ENCODE measurements at regions not wholly inside any gene's neighbourhood (a gene's known extent, or its start where the extent isn't known, plus 50 kb on each side); places are given as distances from the start of the nearest gene placed in this dataset.

- TF ChIP-seq, protein P1, sequence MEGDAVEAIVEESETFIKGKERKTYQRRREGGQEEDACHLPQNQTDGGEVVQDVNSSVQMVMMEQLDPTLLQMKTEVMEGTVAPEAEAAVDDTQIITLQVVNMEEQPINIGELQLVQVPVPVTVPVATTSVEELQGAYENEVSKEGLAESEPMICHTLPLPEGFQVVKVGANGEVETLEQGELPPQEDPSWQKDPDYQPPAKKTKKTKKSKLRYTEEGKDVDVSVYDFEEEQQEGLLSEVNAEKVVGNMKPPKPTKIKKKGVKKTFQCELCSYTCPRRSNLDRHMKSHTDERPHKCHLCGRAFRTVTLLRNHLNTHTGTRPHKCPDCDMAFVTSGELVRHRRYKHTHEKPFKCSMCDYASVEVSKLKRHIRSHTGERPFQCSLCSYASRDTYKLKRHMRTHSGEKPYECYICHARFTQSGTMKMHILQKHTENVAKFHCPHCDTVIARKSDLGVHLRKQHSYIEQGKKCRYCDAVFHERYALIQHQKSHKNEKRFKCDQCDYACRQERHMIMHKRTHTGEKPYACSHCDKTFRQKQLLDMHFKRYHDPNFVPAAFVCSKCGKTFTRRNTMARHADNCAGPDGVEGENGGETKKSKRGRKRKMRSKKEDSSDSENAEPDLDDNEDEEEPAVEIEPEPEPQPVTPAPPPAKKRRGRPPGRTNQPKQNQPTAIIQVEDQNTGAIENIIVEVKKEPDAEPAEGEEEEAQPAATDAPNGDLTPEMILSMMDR (IDR thresholded peaks at IDR 0.05) = no peak
- DNase-seq (no peak), ATAC-seq (no peak)
- no peaks in the 10 kb centered on the region for H3K27me3 ChIP-seq (ENCODE audit: insufficient read depth in 3 of 3, low read length in 2 of 3)
- H3K27ac ChIP-seq = no peak overlapping the region
- H3K36me3 ChIP-seq (ENCODE audit: insufficient read depth in 1 of 2, low read depth in 1 of 2) = no peaks in the 10 kb centered on the region
- intact Hi-C loops (cut with DNase I) = no loop called here
- 40 to 55% (median 48%) methylated on average over 2 of the region's 2 CpGs for WGBS, 3 donors
- no peaks in the 10 kb centered on the region for H3K4me1 ChIP-seq
- H3K4me3 ChIP-seq = no peak overlapping the region
- no peaks in the 10 kb centered on the region for H3K9me3 ChIP-seq
These were observed 486.3 kb upstream of the PCDH15 start for GRCh38 chr10:55287346-55287745.

- WGBS, 3 donors = 57 to 75% (median 62%) methylated on average over 5 of the region's 5 CpGs
- no peaks in the 10 kb centered on the region for H3K9me3 ChIP-seq
- H3K27ac ChIP-seq = no peak overlapping the region
- intact Hi-C loops (cut with DNase I) = no loop called here
- no peaks in the 10 kb centered on the region for H3K36me3 ChIP-seq (ENCODE audit: insufficient read depth in 1 of 2, low read depth in 1 of 2)
- H3K4me3 ChIP-seq = no peak overlapping the region
- H3K27me3 ChIP-seq (ENCODE audit: insufficient read depth in 3 of 3, low read length in 2 of 3) = no peaks in the 10 kb centered on the region
- ATAC-seq (no peak), DNase-seq (peak in 1 of 2 donors; percentile 20)
- TF ChIP-seq, protein P1 (IDR thresholded peaks at IDR 0.05) = no peak
- no peaks in the 10 kb centered on the region for H3K4me1 ChIP-seq
These were observed 482.0 kb upstream of the PCDH15 start for GRCh38 chr10:55283031-55283430.

- H3K4me1 ChIP-seq = no peaks in the 10 kb centered on the region
- TF ChIP-seq, protein P1 (IDR thresholded peaks at IDR 0.05) = no peak
- DNase-seq = no peak
- no peak for ATAC-seq
- H3K27me3 ChIP-seq (ENCODE audit: insufficient read depth in 3 of 3, low read length in 2 of 3) = no peaks in the 10 kb centered on the region
- H3K36me3 ChIP-seq (ENCODE audit: insufficient read depth in 1 of 2, low read depth in 1 of 2) = no peaks in the 10 kb centered on the region
- no peak overlapping the region for H3K4me3 ChIP-seq
- no peak overlapping the region for H3K27ac ChIP-seq
- 92 to 97% (median 95%) methylated on average over 1 of the region's 1 CpG for WGBS, 3 donors
- H3K9me3 ChIP-seq = no peaks in the 10 kb centered on the region
- intact Hi-C loops (cut with DNase I) = no loop called here
These were observed 479.7 kb upstream of the PCDH15 start for GRCh38 chr10:55280696-55281095.

DNA sequence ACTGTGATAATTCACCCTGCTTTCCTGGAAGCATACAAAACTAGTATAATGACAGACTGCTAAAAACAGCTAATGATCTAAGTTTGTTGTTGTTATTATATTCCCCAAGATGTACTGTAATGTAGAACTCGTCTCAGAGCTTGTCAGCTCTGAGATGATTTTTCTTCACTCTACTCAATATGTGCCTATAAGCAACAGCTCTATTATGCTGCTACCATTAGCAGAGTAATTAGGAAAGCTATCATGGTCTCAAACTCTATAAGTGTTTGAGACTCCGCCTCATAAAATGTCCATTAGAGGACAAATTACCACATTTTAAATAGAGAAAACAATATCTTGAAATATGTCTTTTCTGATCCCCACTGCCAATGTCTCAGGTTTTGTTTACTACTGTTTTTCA, 476.5 kb upstream of the PCDH15 start:
- ATAC-seq = no peak
- H3K27ac ChIP-seq = no peak overlapping the region
- no peaks in the 10 kb centered on the region for H3K9me3 ChIP-seq
- H3K4me3 ChIP-seq = no peak overlapping the region
- no peak for DNase-seq
- intact Hi-C loops (cut with DNase I) = no loop called here
- H3K36me3 ChIP-seq (ENCODE audit: insufficient read depth in 1 of 2, low read depth in 1 of 2) = no peaks in the 10 kb centered on the region
- no peaks in the 10 kb centered on the region for H3K4me1 ChIP-seq
- TF ChIP-seq, protein P1 (IDR thresholded peaks at IDR 0.05) = no peak
- WGBS, 3 donors = 65 to 82% (median 72%) methylated on average over 2 of the region's 2 CpGs
- no peaks in the 10 kb centered on the region for H3K27me3 ChIP-seq (ENCODE audit: insufficient read depth in 3 of 3, low read length in 2 of 3)

DNA sequence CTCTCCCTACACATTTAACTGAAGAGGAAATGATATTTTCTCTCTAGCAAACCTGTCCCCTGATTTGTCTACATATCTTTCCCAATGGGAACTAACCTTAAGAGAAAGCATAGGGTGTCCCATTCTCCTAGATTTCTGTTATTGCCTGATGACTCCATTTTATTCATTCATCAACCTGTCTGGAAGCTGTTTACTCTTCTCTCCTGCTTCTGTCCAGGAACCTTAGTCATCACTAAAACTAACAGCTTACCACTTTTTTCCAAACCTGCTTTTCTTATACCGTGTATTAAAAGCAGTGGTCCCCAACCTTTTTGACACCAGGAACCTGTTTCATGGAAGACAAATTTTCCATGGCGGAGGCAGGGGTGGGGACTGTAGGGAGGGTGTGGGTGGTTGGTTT, 473.3 kb upstream of the PCDH15 start:
- ATAC-seq (no peak), DNase-seq (no peak)
- TF ChIP-seq, protein P1 (IDR thresholded peaks at IDR 0.05) = no peak
- intact Hi-C loops (cut with DNase I) = no loop called here
- no peak overlapping the region for H3K4me3 ChIP-seq
- H3K27me3 ChIP-seq (ENCODE audit: insufficient read depth in 3 of 3, low read length in 2 of 3) = no peaks in the 10 kb centered on the region
- no peaks in the 10 kb centered on the region for H3K9me3 ChIP-seq
- no peaks in the 10 kb centered on the region for H3K36me3 ChIP-seq (ENCODE audit: insufficient read depth in 1 of 2, low read depth in 1 of 2)
- H3K4me1 ChIP-seq = no peaks in the 10 kb centered on the region
- H3K27ac ChIP-seq = no peak overlapping the region
- WGBS, 3 donors = 93 to 97% (median 94%) methylated on average over 2 of the region's 2 CpGs

Data from psoas muscle (tissue), 7 donors.